MM.1S (cell line): ENCODE measurements at regions not wholly inside any gene's neighbourhood (a gene's known extent, or its start where the extent isn't known, plus 50 kb on each side); places are given as distances from the start of the nearest gene placed in this dataset.

ENCODE experiments used
- DNase-seq: peaks from one replicate; pipeline ENCODE4 v3.0.0-alpha.2; 2015
- H2AFZ ChIP-seq: fragments of 300-600 bp; sonication (generic); 2 replicates; pipeline ENCODE4 v1.6.0; 2016; ENCODE audit warnings: antibody characterized with exemption, low read length
- H3F3A ChIP-seq: fragments of 300-600 bp; sonication (generic); 2 replicates; pipeline ENCODE4 v1.6.1; 2016; ENCODE audit warnings: mild to moderate bottlenecking, antibody characterized with exemption, low read length, moderate library complexity, mixed read lengths; ENCODE audit not compliant: insufficient read depth
- H3K27ac ChIP-seq: fragments of 300-600 bp; sonication (generic); 2 replicates; pipeline ENCODE4 v1.5.1; 2016; ENCODE audit warnings: mild to moderate bottlenecking, low read length
- H3K27me3 ChIP-seq: fragments of 300-600 bp; sonication (generic); replicated peaks from 2 replicates; pipeline ENCODE4 v1.6.0; 2016; ENCODE audit warnings: low read length; ENCODE audit not compliant: insufficient read depth
- H3K36me3 ChIP-seq: fragments of 300-600 bp; sonication (generic); replicated peaks from 2 replicates; pipeline ENCODE4 v1.6.1; 2016; ENCODE audit warnings: mild to moderate bottlenecking, low read length, mixed read lengths; ENCODE audit not compliant: insufficient read depth
- H3K4me1 ChIP-seq: fragments of 300-600 bp; sonication (generic); 2 replicates; pipeline ENCODE4 v1.6.1; 2016; ENCODE audit warnings: low read length, mixed read lengths
- H3K4me2 ChIP-seq: fragments of 300-600 bp; sonication (generic); 2 replicates; pipeline ENCODE4 v1.6.0; 2016; ENCODE audit warnings: low read depth, low read length
- H3K4me3 ChIP-seq: fragments of 300-600 bp; sonication (generic); 2 replicates; pipeline ENCODE4 v1.5.1; 2016; ENCODE audit warnings: low read length, mixed read lengths
- H3K79me2 ChIP-seq: fragments of 300-600 bp; sonication (generic); 2 replicates; pipeline ENCODE4 v1.6.1; 2016; ENCODE audit warnings: mixed run types, low read length, mixed read lengths
- H3K9ac ChIP-seq: fragments of 300-600 bp; sonication (generic); 2 replicates; pipeline ENCODE4 v1.6.1; 2016; ENCODE audit warnings: low read length, mixed read lengths
- H3K9me2 ChIP-seq: fragments of 300-600 bp; sonication (generic); replicated peaks from 2 replicates; pipeline ENCODE4 v1.6.1; 2016; ENCODE audit warnings: mild to moderate bottlenecking, low read length, mixed read lengths; ENCODE audit not compliant: insufficient read depth
- H3K9me3 ChIP-seq: fragments of 300-600 bp; sonication (generic); replicated peaks from 2 replicates; pipeline ENCODE4 v1.6.1; 2016; ENCODE audit warnings: mild to moderate bottlenecking, low read length, mixed read lengths; ENCODE audit not compliant: insufficient read depth
- H4K20me1 ChIP-seq: fragments of 300-600 bp; sonication (generic); 2 replicates; pipeline ENCODE4 v1.6.1; 2016; ENCODE audit warnings: mild to moderate bottlenecking, low read length, moderate library complexity, mixed read lengths; ENCODE audit not compliant: insufficient read depth
- EZH2 ChIP-seq: fragments of 300-600 bp; sonication (generic); optimal IDR thresholded peaks from 2 replicates; pipeline ENCODE3; 2017; ENCODE audit warnings: low read depth, mild to moderate bottlenecking, antibody characterized with exemption, low read length, mixed read lengths
- EZH2phosphoT487 ChIP-seq: fragments of 300-600 bp; sonication (generic); IDR thresholded peaks from 2 replicates; pipeline ENCODE4 v1.6.1; 2018; ENCODE audit warnings: antibody characterized with exemption, low read length
- TF ChIP-seq, protein P1 (sequence below): fragments of 300-600 bp; sonication (generic); IDR thresholded peaks from 2 replicates; pipeline ENCODE4 v1.5.1; 2016; ENCODE audit warnings: antibody characterized with exemption, low read length, mixed read lengths

- H3K79me2 ChIP-seq = no peaks in the 10 kb centered on the region
- H3K4me2 ChIP-seq = no peak overlapping the region
- no peak overlapping the region for H3K9ac ChIP-seq
- H3F3A ChIP-seq = no peaks in the 10 kb centered on the region
- DNase-seq = no peak
- no peaks in the 10 kb centered on the region for H3K9me2 ChIP-seq
- TF ChIP-seq EZH2 (no peak), EZH2phosphoT487 (no peak)
- TF ChIP-seq, protein P1, sequence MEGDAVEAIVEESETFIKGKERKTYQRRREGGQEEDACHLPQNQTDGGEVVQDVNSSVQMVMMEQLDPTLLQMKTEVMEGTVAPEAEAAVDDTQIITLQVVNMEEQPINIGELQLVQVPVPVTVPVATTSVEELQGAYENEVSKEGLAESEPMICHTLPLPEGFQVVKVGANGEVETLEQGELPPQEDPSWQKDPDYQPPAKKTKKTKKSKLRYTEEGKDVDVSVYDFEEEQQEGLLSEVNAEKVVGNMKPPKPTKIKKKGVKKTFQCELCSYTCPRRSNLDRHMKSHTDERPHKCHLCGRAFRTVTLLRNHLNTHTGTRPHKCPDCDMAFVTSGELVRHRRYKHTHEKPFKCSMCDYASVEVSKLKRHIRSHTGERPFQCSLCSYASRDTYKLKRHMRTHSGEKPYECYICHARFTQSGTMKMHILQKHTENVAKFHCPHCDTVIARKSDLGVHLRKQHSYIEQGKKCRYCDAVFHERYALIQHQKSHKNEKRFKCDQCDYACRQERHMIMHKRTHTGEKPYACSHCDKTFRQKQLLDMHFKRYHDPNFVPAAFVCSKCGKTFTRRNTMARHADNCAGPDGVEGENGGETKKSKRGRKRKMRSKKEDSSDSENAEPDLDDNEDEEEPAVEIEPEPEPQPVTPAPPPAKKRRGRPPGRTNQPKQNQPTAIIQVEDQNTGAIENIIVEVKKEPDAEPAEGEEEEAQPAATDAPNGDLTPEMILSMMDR = no peak
- no peaks in the 10 kb centered on the region for H4K20me1 ChIP-seq
- H3K9me3 ChIP-seq = no peaks in the 10 kb centered on the region
- H3K4me3 ChIP-seq = no peak overlapping the region
- H3K27me3 ChIP-seq = no peaks in the 10 kb centered on the region
- no peaks in the 10 kb centered on the region for H3K4me1 ChIP-seq
- H2AFZ ChIP-seq = no peak overlapping the region
- H3K27ac ChIP-seq = no peak overlapping the region
- no peaks in the 10 kb centered on the region for H3K36me3 ChIP-seq
Measured at GRCh38 chr13:34230271-34230670, 412.3 kb downstream of the RFC3 start.

GRCh38 chr13:34241332-34241731 lies 423.4 kb downstream of the RFC3 start:
- H3F3A ChIP-seq = no peaks in the 10 kb centered on the region
- DNase-seq = no peak
- H3K36me3 ChIP-seq = no peaks in the 10 kb centered on the region
- no peak overlapping the region for H2AFZ ChIP-seq
- no peaks in the 10 kb centered on the region for H4K20me1 ChIP-seq
- no peak overlapping the region for H3K27ac ChIP-seq
- no peaks in the 10 kb centered on the region for H3K4me1 ChIP-seq
- H3K9me2 ChIP-seq = no peaks in the 10 kb centered on the region
- no peak overlapping the region for H3K4me2 ChIP-seq
- no peaks in the 10 kb centered on the region for H3K27me3 ChIP-seq
- no peaks in the 10 kb centered on the region for H3K9me3 ChIP-seq
- no peak overlapping the region for H3K9ac ChIP-seq
- H3K4me3 ChIP-seq = no peak overlapping the region
- no peaks in the 10 kb centered on the region for H3K79me2 ChIP-seq
- TF ChIP-seq, protein P1 = no peak
- TF ChIP-seq EZH2phosphoT487 (no peak), EZH2 (no peak)

- TF ChIP-seq EZH2phosphoT487 (no peak), EZH2 (no peak)
- TF ChIP-seq, protein P1 = no peak
- H3K9me2 ChIP-seq = no peaks in the 10 kb centered on the region
- H3K4me1 ChIP-seq = no peaks in the 10 kb centered on the region
- H3K9me3 ChIP-seq = no peaks in the 10 kb centered on the region
- no peaks in the 10 kb centered on the region for H3K36me3 ChIP-seq
- no peak overlapping the region for H3K9ac ChIP-seq
- H3F3A ChIP-seq = no peaks in the 10 kb centered on the region
- no peak overlapping the region for H3K4me2 ChIP-seq
- no peak for DNase-seq
- H3K27me3 ChIP-seq = no peaks in the 10 kb centered on the region
- H3K79me2 ChIP-seq = no peaks in the 10 kb centered on the region
- H3K4me3 ChIP-seq = no peak overlapping the region
- H4K20me1 ChIP-seq = no peaks in the 10 kb centered on the region
- no peak overlapping the region for H3K27ac ChIP-seq
- H2AFZ ChIP-seq = no peak overlapping the region
Measured at GRCh38 chr13:34243403-34243802, 425.5 kb downstream of the RFC3 start.
